ENCODE measurements at regions not wholly inside any gene's neighbourhood (a gene's known extent, or its start where the extent isn't known, plus 50 kb on each side); places are given as distances from the start of the nearest gene placed in this dataset.

DNA sequence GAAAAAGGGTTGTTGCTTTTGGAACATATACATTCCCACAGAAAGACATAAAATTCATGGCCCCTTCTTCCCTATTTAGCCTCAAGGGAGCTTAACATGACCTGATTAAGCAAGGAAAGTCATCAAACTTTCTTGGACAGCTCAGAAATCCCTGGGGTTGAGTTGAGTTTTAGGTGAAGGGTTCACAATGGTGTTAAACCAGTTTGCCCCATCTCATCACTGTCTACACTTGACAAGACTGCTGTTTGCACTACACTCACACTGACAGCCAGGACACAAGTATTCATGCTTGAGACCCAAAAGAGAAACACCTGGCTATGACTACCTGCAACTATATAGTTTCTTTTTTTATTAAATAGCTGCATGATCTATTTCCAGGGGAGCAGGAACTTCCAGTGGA is 209.8 kb upstream of the TMEM45B start:
- intact Hi-C loops (cut with micrococcal nuclease): no loop called here
- DNase-seq (ENCODE audit: low read depth, low spot score) (no peak), FAIRE-seq (no peak)
- no peak overlapping the region for H3K27ac ChIP-seq (ENCODE audit: insufficient read depth, low read depth, low read length)
- no TSS peak for BruUV-seq (replicated peaks)
- no peaks in the 10 kb centered on the region for H3K79me2 ChIP-seq (ENCODE audit: control insufficient read depth, insufficient read depth, low read length)
- no peak overlapping the region for H3K4me2 ChIP-seq (ENCODE audit: insufficient read depth, low read length)
- POLR2A ChIA-PET: no interaction called here
- no peak overlapping the region for H2AFZ ChIP-seq (ENCODE audit: low read depth, low read length)
- CTCF ChIA-PET: interaction anchor here (2.1 kb wide), 1 partner anchor 89 kb away, joined by 6 read pairs; no protein-coding TSS in a partner anchor
- H3K27me3 ChIP-seq (ENCODE audit: control insufficient read depth in 2 of 2, insufficient read depth in 2 of 2, low read length in 2 of 2): no peaks in the 10 kb centered on the region
- H3K9me1 ChIP-seq (replicated peaks; ENCODE audit: control insufficient read depth, extremely low read depth, insufficient read depth, low read length): no peaks in the 10 kb centered on the region
- dilution Hi-C loops (cut with MboI; ENCODE audit: extremely low pct_ligation_motif_present, low sequenced_read_pairs): no loop called here
- H3K9me3 ChIP-seq (replicated peaks; ENCODE audit: control insufficient read depth, insufficient read depth, low read length): no peaks in the 10 kb centered on the region
- H3K9ac ChIP-seq (replicated peaks; ENCODE audit: extremely low read depth, insufficient read depth, low read length): no peak overlapping the region
- no peaks in the 10 kb centered on the region for H4K20me1 ChIP-seq (replicated peaks; ENCODE audit: control insufficient read depth, extremely low read depth, insufficient read depth, low read length)
- no peak for TF ChIP-seq MAX (IDR thresholded peaks at IDR 0.05; ENCODE audit: insufficient read depth, insufficient read length)
- TF ChIP-seq FOS (IDR thresholded peaks at IDR 0.05; ENCODE audit: borderline replicate concordance, insufficient read depth, low read length): no peak
- no peak for TF ChIP-seq JUN (IDR thresholded peaks at IDR 0.05; ENCODE audit: borderline replicate concordance, insufficient read depth, insufficient read length, low read depth)
- no peak for TF ChIP-seq POLR2A (IDR thresholded peaks at IDR 0.05; ENCODE audit: low read depth, low read length)
- no peak overlapping the region for H3K4me3 ChIP-seq (replicated peaks in 1 of 3; ENCODE audit: insufficient read depth in 1 of 3, low read depth in 1 of 3, low read length in 3 of 3)
- H3K36me3 ChIP-seq (ENCODE audit: control insufficient read depth in 2 of 2, extremely low read depth in 1 of 2, insufficient read depth in 2 of 2, low read length in 2 of 2): no peaks in the 10 kb centered on the region
- H3K4me1 ChIP-seq (ENCODE audit: control insufficient read depth, extremely low read depth, insufficient read depth, low read length): no peaks in the 10 kb centered on the region

DNA sequence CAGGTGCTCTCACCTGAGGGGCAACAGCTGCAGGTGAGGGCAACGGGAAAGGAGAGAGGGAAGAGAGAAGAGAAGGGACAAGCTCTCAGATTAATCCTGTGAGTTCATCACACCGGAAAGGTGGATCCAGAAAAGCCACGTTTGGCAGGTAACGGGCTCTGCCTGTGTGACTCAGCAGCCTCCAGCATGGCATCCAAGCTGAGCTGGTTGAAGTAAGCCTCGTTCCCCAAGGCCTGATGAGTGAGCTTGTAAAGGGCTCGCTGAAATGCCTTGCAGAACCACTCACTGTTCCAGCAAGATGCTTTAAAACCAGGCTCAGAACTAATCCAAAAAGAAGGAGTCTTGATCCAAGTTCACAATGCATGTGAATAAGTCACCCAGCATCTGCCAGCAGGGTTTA is 206.9 kb upstream of the TMEM45B start:
- BruUV-seq (replicated peaks): no TSS peak
- H3K27ac ChIP-seq (ENCODE audit: insufficient read depth, low read depth, low read length): no peak overlapping the region
- H3K9ac ChIP-seq (replicated peaks; ENCODE audit: extremely low read depth, insufficient read depth, low read length): no peak overlapping the region
- DNase-seq (ENCODE audit: low read depth, low spot score): no peak
- dilution Hi-C loops (cut with MboI; ENCODE audit: extremely low pct_ligation_motif_present, low sequenced_read_pairs): no loop called here
- TF ChIP-seq, protein P1, sequence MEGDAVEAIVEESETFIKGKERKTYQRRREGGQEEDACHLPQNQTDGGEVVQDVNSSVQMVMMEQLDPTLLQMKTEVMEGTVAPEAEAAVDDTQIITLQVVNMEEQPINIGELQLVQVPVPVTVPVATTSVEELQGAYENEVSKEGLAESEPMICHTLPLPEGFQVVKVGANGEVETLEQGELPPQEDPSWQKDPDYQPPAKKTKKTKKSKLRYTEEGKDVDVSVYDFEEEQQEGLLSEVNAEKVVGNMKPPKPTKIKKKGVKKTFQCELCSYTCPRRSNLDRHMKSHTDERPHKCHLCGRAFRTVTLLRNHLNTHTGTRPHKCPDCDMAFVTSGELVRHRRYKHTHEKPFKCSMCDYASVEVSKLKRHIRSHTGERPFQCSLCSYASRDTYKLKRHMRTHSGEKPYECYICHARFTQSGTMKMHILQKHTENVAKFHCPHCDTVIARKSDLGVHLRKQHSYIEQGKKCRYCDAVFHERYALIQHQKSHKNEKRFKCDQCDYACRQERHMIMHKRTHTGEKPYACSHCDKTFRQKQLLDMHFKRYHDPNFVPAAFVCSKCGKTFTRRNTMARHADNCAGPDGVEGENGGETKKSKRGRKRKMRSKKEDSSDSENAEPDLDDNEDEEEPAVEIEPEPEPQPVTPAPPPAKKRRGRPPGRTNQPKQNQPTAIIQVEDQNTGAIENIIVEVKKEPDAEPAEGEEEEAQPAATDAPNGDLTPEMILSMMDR (IDR thresholded peaks at IDR 0.05; ENCODE audit: extremely low read depth in 1 of 2, insufficient read depth in 1 of 2, low read depth in 1 of 2, low read length in 2 of 2): no peak
- no peak for TF ChIP-seq GATA2 (IDR thresholded peaks at IDR 0.05; ENCODE audit: insufficient read depth, insufficient read length, low read depth, low read length)
- no peak for TF ChIP-seq MYC (IDR thresholded peaks at IDR 0.05; ENCODE audit: low read depth, low read length)
- TF ChIP-seq FOS (IDR thresholded peaks at IDR 0.05; ENCODE audit: borderline replicate concordance, insufficient read depth, low read length): no peak
- no peak for TF ChIP-seq POLR2AphosphoS5 (IDR thresholded peaks at IDR 0.05; ENCODE audit: insufficient read depth, low read depth, low read length)
- no peak for TF ChIP-seq EZH2 (IDR thresholded peaks at IDR 0.05; ENCODE audit: borderline replicate concordance, low read depth, low read length, severe bottlenecking)
- TF ChIP-seq JUN (IDR thresholded peaks at IDR 0.05; ENCODE audit: borderline replicate concordance, insufficient read depth, insufficient read length, low read depth): no peak
- no peak for TF ChIP-seq POLR2A (IDR thresholded peaks at IDR 0.05; ENCODE audit: low read depth, low read length)
- no peak for TF ChIP-seq MAX (IDR thresholded peaks at IDR 0.05; ENCODE audit: insufficient read depth, insufficient read length)
- H3K9me1 ChIP-seq (replicated peaks; ENCODE audit: control insufficient read depth, extremely low read depth, insufficient read depth, low read length): no peaks in the 10 kb centered on the region
- H3K4me2 ChIP-seq (ENCODE audit: insufficient read depth, low read length): no peak overlapping the region
- ChIA-PET CTCF (no interaction called here), POLR2A (no interaction called here)
- intact Hi-C loops (cut with micrococcal nuclease): no loop called here
- H3K79me2 ChIP-seq (ENCODE audit: control insufficient read depth, insufficient read depth, low read length): no peaks in the 10 kb centered on the region
- H3K4me3 ChIP-seq (replicated peaks in 1 of 3; ENCODE audit: insufficient read depth in 1 of 3, low read depth in 1 of 3, low read length in 3 of 3): no peak overlapping the region
- no peaks in the 10 kb centered on the region for H3K4me1 ChIP-seq (ENCODE audit: control insufficient read depth, extremely low read depth, insufficient read depth, low read length)
- H2AFZ ChIP-seq (ENCODE audit: low read depth, low read length): no peak overlapping the region
- H3K36me3 ChIP-seq (ENCODE audit: control insufficient read depth in 2 of 2, extremely low read depth in 1 of 2, insufficient read depth in 2 of 2, low read length in 2 of 2): no peaks in the 10 kb centered on the region
- no peaks in the 10 kb centered on the region for H3K9me3 ChIP-seq (replicated peaks; ENCODE audit: control insufficient read depth, insufficient read depth, low read length)
- no peaks in the 10 kb centered on the region for H4K20me1 ChIP-seq (replicated peaks; ENCODE audit: control insufficient read depth, extremely low read depth, insufficient read depth, low read length)
- FAIRE-seq: no peak
- H3K27me3 ChIP-seq (ENCODE audit: control insufficient read depth in 2 of 2, insufficient read depth in 2 of 2, low read length in 2 of 2): no peaks in the 10 kb centered on the region

All from endothelial cell of umbilical vein (primary cell).